MV-4-11 (cell line): ENCODE measurements at regions not wholly inside any gene's neighbourhood (a gene's known extent, or its start where the extent isn't known, plus 50 kb on each side); places are given as distances from the start of the nearest gene placed in this dataset.
A peak's percentile ranks its signal among the peaks of the same experiment; 100 is the strongest.
"Not testable (repeated sequence)": the region's sequence is repeated elsewhere in the genome, so short reads cannot be mapped to it uniquely, and the experiment has no call there.

ENCODE experiments used
- DNase-seq: peaks from one replicate; lab custom pipeline; 2025; lab: John Stamatoyannopoulos, UW

GRCh38 chr6:117761610-117762009, 86.3 kb downstream of the NUS1 start:
- no peak for DNase-seq

- peak; percentile 99 for DNase-seq
These were observed 96.1 kb downstream of the NUS1 start for GRCh38 chr6:117771403-117771802.

DNA sequence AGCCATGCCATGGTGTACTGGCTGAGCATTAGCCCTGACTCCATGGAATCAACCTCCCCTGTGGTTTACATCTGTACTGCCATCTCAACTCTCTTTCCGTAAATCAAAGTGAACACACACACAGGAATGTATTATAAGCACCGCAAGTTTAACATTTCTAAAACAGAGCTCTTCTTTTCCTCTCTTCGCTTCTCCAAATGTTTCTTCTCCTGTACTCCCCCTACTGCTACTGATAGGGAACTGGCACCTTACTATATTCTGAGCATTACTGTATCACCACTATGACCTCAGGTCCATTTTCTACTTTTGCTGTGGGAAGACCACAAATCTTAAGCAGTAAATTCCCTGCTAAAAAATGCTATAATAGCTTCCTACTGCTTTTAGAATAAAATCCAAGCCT, 101.2 kb downstream of the NUS1 start:
- DNase-seq: peak; percentile 60

DNA sequence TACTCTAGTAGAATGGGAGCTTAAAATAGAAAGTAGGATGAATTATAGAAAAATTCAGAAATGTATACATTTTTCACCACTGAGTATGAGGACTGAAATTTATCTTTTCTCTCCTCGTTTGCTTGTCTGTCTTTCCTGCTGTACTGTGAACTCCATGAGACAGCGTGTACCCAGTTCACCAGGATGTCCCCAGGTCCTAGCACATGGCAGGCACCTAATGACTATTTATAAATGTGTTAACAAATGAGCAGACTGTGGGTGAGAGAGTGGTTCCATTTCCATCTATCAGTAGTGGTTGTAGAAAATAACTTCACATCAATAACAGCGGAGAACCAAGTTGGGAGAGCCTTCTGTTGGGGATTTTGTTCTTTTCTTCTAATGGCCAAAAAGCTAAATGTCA, 106.3 kb downstream of the NUS1 start:
- DNase-seq: no peak

GRCh38 chr6:117783279-117783678, 108.0 kb downstream of the NUS1 start:
- no peak for DNase-seq

DNA sequence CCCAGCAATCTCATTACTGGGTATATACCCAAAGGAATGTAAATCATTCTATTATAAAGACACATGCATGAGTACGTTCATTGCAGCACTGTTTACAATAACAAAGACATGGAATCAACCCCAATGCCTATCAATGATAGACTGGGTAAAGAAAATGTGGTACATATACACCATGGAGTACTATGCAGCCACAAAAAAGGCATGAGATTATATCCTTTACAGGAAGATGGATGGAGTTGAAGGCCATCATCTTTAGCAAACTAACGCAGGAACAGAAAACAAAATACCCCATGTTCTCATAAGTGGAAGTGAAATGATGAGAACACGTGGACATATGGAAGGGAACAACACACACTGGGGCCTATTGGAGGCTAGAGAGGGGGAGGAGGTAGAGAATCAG, 115.7 kb downstream of the NUS1 start:
- no peak for DNase-seq

- peak; percentile 59 for DNase-seq
These were observed 111.8 kb upstream of the SLC35F1 start for GRCh38 chr6:117795234-117795633.

DNA sequence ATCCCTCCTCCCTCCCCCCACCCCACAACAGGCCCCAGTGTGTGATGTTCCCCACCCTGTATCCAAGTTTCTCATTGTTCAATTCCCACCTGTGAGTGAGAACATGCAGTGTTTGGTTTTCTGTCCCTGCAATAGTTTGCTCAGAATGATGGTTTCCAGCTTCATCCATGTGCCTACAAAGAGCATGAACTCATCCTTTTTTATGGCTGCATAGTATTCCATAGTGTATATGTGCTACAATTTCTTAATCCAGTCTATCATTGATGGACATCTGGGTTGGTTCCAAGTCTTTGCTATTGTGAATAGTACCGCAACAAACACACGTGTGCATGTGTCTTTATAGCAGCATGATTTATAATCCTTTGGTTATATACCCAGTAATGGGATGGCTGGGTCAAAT, 108.2 kb upstream of the SLC35F1 start:
- DNase-seq: not testable (repeated sequence)

GRCh38 chr6:117810269-117810668, 96.8 kb upstream of the SLC35F1 start:
- no peak for DNase-seq

GRCh38 chr6:117817499-117817898, 89.6 kb upstream of the SLC35F1 start:
- peak; percentile 67 for DNase-seq

- no peak for DNase-seq
These were observed 89.1 kb upstream of the SLC35F1 start for GRCh38 chr6:117817992-117818391.

GRCh38 chr6:117818449-117818848, 88.6 kb upstream of the SLC35F1 start:
- DNase-seq: peak; percentile 50

DNA sequence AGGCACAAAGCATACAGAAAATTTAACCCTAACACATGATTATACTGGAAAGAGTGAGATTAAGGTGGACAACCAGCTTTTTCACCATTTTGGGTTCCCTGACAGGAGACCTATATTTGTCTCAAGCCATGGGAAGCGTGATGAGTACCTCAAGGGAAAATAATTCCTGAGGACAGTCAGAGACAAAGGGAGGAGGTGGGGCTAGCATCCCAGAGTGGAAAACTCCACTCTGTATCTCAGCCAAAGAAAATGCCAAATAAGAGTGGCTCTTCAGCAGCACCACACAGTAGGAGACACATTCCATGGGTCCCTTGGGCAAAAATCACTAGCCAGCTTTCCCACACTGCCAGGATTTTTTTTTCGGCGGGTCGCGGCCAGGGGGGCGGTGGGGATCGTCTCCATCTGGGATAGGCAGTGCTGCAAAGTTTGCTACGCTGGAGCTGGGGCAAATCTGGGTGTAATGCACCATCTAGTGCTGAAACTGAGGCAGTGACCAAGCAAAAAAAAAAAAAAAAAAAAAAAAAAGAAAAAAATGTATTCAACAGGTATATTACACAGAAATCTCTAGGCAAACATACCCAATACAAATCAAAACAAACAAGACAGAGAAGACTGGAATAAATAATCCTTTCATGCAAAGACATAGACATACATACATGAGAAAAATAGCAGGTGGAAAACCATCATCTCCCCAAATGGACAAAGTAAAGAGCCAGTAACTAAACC, 77.3 kb upstream of the SLC35F1 start:
- no peak for DNase-seq

DNA sequence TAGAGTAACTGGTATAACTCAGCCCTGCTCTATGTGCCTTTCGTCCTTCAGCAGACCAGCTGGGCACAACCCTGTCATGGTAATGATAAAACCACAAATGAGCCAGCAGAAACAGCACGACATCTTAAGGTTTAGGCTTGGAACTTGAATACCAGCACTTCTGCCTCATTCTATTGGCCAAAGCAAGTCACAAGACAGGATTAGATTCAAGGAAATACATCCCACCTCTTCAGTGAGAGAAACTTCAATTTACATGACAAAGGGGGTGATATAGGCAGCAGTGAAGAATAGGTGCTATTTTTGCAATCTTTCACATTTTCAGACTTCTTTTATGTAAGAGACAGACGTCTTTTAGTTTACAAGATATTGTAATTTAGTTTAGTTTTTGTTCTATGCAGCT, 69.8 kb upstream of the SLC35F1 start:
- no peak for DNase-seq

- DNase-seq: peak; percentile 39
These were observed 66.5 kb upstream of the SLC35F1 start for GRCh38 chr6:117840541-117840983.

- no peak for DNase-seq
These were observed 59.2 kb upstream of the SLC35F1 start for GRCh38 chr6:117847912-117848311.

- DNase-seq: no peak
These were observed 58.0 kb upstream of the SLC35F1 start for GRCh38 chr6:117849087-117849486.
